LNCAP (cell line): ENCODE measurements at regions not wholly inside any gene's neighbourhood (a gene's known extent, or its start where the extent isn't known, plus 50 kb on each side); places are given as distances from the start of the nearest gene placed in this dataset.

Experiments
- CTCF ChIP-seq: fragments of 450-650 bp; IDR thresholded peaks from 2 replicates; pipeline ENCODE4 v1.5.1; 2017; ENCODE audit warnings: mild to moderate bottlenecking

- no peak for TF ChIP-seq CTCF
Observed at GRCh38 chrX:140447150-140447549, 57.7 kb downstream of the SOX3 start.

- TF ChIP-seq CTCF = no peak
Observed at GRCh38 chrX:140440876-140441275, 64.0 kb downstream of the SOX3 start.

GRCh38 chrX:140439476-140439875 lies 65.4 kb downstream of the SOX3 start:
- TF ChIP-seq CTCF = no peak

- TF ChIP-seq CTCF = no peak
Observed at GRCh38 chrX:140434347-140434746, 70.5 kb downstream of the SOX3 start.

- TF ChIP-seq CTCF = no peak
Observed at GRCh38 chrX:140433582-140433981, 71.3 kb downstream of the SOX3 start.

GRCh38 chrX:140432346-140433175 lies 72.3 kb downstream of the SOX3 start:
- no peak for TF ChIP-seq CTCF

GRCh38 chrX:140431521-140431920 lies 73.3 kb downstream of the SOX3 start:
- no peak for TF ChIP-seq CTCF
